A549 (cell line): ENCODE measurements at regions not wholly inside any gene's neighbourhood (a gene's known extent, or its start where the extent isn't known, plus 50 kb on each side); places are given as distances from the start of the nearest gene placed in this dataset.

Source experiments
- ATAC-seq, 2 experiments: fragments of 200-7000 bp in 1 of 2; fragments of >200 bp in 1 of 2; cut with Nextera tagmentation in 1 of 2; cut with Tn5 transposase in 1 of 2; 3 replicates each; pipeline versions ENCODE4 v1.8.0 to v1.9.1; 2018 to 2020; ENCODE audit warnings: mild to moderate bottlenecking in 1 of 2, moderate library complexity in 1 of 2
- CTCF ChIA-PET: fragments of 300-600 bp; sonication (Branson Sonifier 250); formaldehyde crosslinking; extraction: SDS; loops from one replicate; lab custom pipeline; 2021; ENCODE audit warnings: antibody characterized with exemption, inconsistent platforms; lab: Yijun Ruan, JAX
- POLR2A ChIA-PET: fragments of 350-600 bp; formaldehyde crosslinking; extraction: SDS; loops from one replicate; lab custom pipeline; 2021; ENCODE audit warnings: antibody characterized with exemption, inconsistent platforms; lab: Yijun Ruan, JAX
- DNase-seq, 2 experiments: peaks; one replicate each; pipeline versions ENCODE4 v3.0.0 to v3.0.0-alpha.2; 2011 to 2016; ENCODE audit warnings: low read depth in 1 of 2, low spot score in 1 of 2
- FAIRE-seq: peaks from 2 replicates; lab custom pipeline; 2011; peaks lifted over from hg19 to GRCh38; lab: Jason Lieb, UNC
- H3K27ac ChIP-seq, 2 experiments: fragments of >200 bp; sonication (Bioruptor Twin); formaldehyde crosslinking; 3 replicates each; pipeline ENCODE4 v1.5.1; 2016 to 2017
- H3K4me1 ChIP-seq: fragments of >200 bp; sonication (Bioruptor Twin); formaldehyde crosslinking; 3 replicates; pipeline ENCODE4 v1.6.1; 2016
- H3K4me2 ChIP-seq: fragments of >200 bp; sonication (Bioruptor Twin); formaldehyde crosslinking; 3 replicates; pipeline ENCODE4 v1.6.1; 2016
- H3K4me3 ChIP-seq: fragments of >200 bp; sonication (Bioruptor Twin); formaldehyde crosslinking; 3 replicates; pipeline ENCODE4 v1.5.1; 2016
- H3K9me3 ChIP-seq: fragments of >200 bp; sonication (Bioruptor Twin); formaldehyde crosslinking; 3 replicates; pipeline ENCODE4 v1.6.1; 2016
- CBX8 ChIP-seq: fragments of 200-600 bp; sonication (generic); IDR thresholded peaks from 2 replicates; pipeline ENCODE4 v1.6.1; 2016
- CHD4 ChIP-seq: fragments of 200-600 bp; sonication (generic); IDR thresholded peaks from 2 replicates; pipeline ENCODE4 v1.6.1; 2016; ENCODE audit warnings: antibody characterized with exemption, mild to moderate bottlenecking, borderline replicate concordance
- CTCF ChIP-seq: fragments of >200 bp; sonication (Bioruptor Twin); formaldehyde crosslinking; IDR thresholded peaks from 3 replicates; pipeline ENCODE4 v1.5.1; 2016
- FOSB ChIP-seq: fragments of 250-450 bp; sonication (Bioruptor Pico); IDR thresholded peaks from 2 replicates; pipeline ENCODE4 v1.5.0; 2020; ENCODE audit warnings: mild to moderate bottlenecking, moderate library complexity
- FOSL2 ChIP-seq, 2 experiments: fragments of 450-650 bp in 1 of 2; fragments of >200 bp in 1 of 2; sonication (Bioruptor Twin) in 1 of 2; formaldehyde crosslinking; IDR thresholded peaks; 2 replicates each; pipeline versions ENCODE4 v1.5.0 to v1.6.1; 2016 to 2020; ENCODE audit warnings: mild to moderate bottlenecking in 1 of 2, moderate library complexity in 1 of 2
- GATA3 ChIP-seq: IDR thresholded peaks from 2 replicates; pipeline ENCODE4 v1.6.1; 2012; ENCODE audit warnings: borderline replicate concordance
- HDAC2 ChIP-seq: fragments of 200-600 bp; sonication (generic); IDR thresholded peaks from 2 replicates; pipeline ENCODE4 v1.6.1; 2016
- JUNB ChIP-seq: fragments of >200 bp; sonication (Bioruptor Twin); formaldehyde crosslinking; IDR thresholded peaks from 2 replicates; pipeline ENCODE4 v1.6.1; 2016
- KDM1A ChIP-seq: fragments of 200-600 bp; sonication (generic); IDR thresholded peaks from 2 replicates; pipeline ENCODE4 v1.6.1; 2016; ENCODE audit warnings: low read depth, mild to moderate bottlenecking
- MAZ ChIP-seq: fragments of 150-350 bp; IDR thresholded peaks from 2 replicates; pipeline ENCODE4 v1.6.1; 2014; ENCODE audit warnings: antibody characterized with exemption, low read depth, low read length, borderline replicate concordance
- MYC ChIP-seq: IDR thresholded peaks from 2 replicates; pipeline ENCODE4 v1.6.1; 2012; ENCODE audit warnings: mild to moderate bottlenecking, inconsistent platforms, low read length, improper control_type of control experiment, borderline replicate concordance
- NFE2L2 ChIP-seq: fragments of 150-350 bp; conservative IDR thresholded peaks from 2 replicates; pipeline ENCODE4 v1.6.1; 2014; ENCODE audit warnings: low read length
- POLR2A ChIP-seq: IDR thresholded peaks from 2 replicates; pipeline ENCODE4 v1.6.1; 2012; ENCODE audit warnings: mild to moderate bottlenecking, low read length
- RARB ChIP-seq: fragments of 250-450 bp; sonication (Bioruptor Pico); IDR thresholded peaks from 2 replicates; pipeline ENCODE4 v1.8.0; 2021; ENCODE audit warnings: mild to moderate bottlenecking, moderate library complexity
- RFX5 ChIP-seq: fragments of 450-650 bp; IDR thresholded peaks from 2 replicates; pipeline ENCODE4 v1.7.1; 2014; ENCODE audit warnings: antibody characterized with exemption, mild to moderate bottlenecking, moderate library complexity
- USF2 ChIP-seq: fragments of 450-650 bp; IDR thresholded peaks from 2 replicates; pipeline ENCODE4 v1.6.1; 2014; ENCODE audit warnings: antibody characterized with exemption
- WGBS: methylation state at CpG from one replicate; pipeline ENCODE4 v1.1.6; 2017; ENCODE audit errors: missing lambda C conversion rate; 5-methylcytosine and 5-hydroxymethylcytosine counted together
- TF ChIP-seq, protein P1 (sequence below): fragments of 150-350 bp; IDR thresholded peaks from 2 replicates; pipeline ENCODE4 v1.6.1; 2014; ENCODE audit warnings: low read depth, mild to moderate bottlenecking, low read length
- TF ChIP-seq, protein P2 (sequence below): fragments of 200-600 bp; sonication (generic); IDR thresholded peaks from 2 replicates; pipeline ENCODE4 v1.6.1; 2016; ENCODE audit warnings: antibody characterized with exemption, mild to moderate bottlenecking, moderate library complexity
- TF ChIP-seq, protein P3 (sequence below): fragments of 250-450 bp; sonication (Bioruptor Pico); IDR thresholded peaks from 2 replicates; pipeline ENCODE4 v1.5.0; 2021; ENCODE audit warnings: mild to moderate bottlenecking, moderate library complexity, borderline replicate concordance

DNA sequence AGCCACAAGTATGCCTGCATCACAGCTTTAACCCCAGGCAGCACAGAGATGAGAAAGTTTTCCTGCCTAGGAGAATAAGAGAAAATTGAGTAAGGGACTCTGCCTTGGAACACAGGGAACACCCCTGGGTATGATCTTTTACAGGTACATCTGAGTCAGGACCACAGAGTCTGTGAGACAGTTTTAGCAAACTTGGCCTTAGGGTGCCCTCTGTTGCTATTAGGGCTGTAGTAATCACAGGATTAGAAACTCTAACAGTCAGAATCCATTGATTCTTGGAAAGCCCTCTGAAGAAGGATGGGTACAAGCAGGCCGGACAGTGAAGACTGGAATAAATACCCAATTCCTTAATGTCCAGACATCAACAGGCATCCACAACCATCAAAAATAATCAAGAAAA, 989.5 kb upstream of the CDH9 start (continued):
- TF ChIP-seq, protein P1, sequence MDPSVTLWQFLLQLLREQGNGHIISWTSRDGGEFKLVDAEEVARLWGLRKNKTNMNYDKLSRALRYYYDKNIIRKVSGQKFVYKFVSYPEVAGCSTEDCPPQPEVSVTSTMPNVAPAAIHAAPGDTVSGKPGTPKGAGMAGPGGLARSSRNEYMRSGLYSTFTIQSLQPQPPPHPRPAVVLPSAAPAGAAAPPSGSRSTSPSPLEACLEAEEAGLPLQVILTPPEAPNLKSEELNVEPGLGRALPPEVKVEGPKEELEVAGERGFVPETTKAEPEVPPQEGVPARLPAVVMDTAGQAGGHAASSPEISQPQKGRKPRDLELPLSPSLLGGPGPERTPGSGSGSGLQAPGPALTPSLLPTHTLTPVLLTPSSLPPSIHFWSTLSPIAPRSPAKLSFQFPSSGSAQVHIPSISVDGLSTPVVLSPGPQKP: no peak

DNA sequence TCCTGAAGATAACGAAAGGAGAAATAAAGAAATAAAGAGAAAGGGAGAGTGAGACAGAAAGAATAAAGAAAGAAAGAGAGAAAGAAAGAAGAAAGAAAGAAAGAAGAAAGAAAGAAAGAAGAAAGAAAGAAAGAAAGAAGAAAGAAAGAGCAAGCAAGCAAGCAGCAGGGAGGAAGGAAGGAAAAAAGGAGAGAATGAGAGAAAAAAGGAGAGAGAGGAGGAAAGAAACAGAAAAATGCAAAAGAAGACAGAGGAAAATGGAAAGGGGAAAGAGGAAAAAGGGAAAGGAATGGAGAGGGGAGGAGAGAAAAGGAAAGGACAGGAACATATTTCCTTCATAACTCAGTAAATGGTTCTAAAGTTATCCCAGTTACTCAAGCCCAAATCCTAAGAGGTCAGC, 978.8 kb upstream of the CDH9 start:
- H3K27ac ChIP-seq: no peak overlapping the region
- no peak overlapping the region for H3K4me2 ChIP-seq
- H3K4me1 ChIP-seq: no peaks in the 10 kb centered on the region
- H3K4me3 ChIP-seq: no peak overlapping the region
- FAIRE-seq: no peak
- peaks cover 37% of the 10 kb centered on the region for H3K9me3 ChIP-seq
- 37% methylated on average over 1 of the region's 1 CpG for WGBS
- ATAC-seq: no peak
- TF ChIP-seq HDAC2: no peak
- no peak for TF ChIP-seq CHD4
- no peak for TF ChIP-seq RARB (CRISPR knock-in tag)
- no peak for TF ChIP-seq JUNB
- no peak for TF ChIP-seq GATA3
- TF ChIP-seq CBX8: no peak
- no peak for TF ChIP-seq MYC
- no peak for TF ChIP-seq NFE2L2
- TF ChIP-seq, protein P2, sequence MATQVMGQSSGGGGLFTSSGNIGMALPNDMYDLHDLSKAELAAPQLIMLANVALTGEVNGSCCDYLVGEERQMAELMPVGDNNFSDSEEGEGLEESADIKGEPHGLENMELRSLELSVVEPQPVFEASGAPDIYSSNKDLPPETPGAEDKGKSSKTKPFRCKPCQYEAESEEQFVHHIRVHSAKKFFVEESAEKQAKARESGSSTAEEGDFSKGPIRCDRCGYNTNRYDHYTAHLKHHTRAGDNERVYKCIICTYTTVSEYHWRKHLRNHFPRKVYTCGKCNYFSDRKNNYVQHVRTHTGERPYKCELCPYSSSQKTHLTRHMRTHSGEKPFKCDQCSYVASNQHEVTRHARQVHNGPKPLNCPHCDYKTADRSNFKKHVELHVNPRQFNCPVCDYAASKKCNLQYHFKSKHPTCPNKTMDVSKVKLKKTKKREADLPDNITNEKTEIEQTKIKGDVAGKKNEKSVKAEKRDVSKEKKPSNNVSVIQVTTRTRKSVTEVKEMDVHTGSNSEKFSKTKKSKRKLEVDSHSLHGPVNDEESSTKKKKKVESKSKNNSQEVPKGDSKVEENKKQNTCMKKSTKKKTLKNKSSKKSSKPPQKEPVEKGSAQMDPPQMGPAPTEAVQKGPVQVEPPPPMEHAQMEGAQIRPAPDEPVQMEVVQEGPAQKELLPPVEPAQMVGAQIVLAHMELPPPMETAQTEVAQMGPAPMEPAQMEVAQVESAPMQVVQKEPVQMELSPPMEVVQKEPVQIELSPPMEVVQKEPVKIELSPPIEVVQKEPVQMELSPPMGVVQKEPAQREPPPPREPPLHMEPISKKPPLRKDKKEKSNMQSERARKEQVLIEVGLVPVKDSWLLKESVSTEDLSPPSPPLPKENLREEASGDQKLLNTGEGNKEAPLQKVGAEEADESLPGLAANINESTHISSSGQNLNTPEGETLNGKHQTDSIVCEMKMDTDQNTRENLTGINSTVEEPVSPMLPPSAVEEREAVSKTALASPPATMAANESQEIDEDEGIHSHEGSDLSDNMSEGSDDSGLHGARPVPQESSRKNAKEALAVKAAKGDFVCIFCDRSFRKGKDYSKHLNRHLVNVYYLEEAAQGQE: no peak
- TF ChIP-seq, protein P3, sequence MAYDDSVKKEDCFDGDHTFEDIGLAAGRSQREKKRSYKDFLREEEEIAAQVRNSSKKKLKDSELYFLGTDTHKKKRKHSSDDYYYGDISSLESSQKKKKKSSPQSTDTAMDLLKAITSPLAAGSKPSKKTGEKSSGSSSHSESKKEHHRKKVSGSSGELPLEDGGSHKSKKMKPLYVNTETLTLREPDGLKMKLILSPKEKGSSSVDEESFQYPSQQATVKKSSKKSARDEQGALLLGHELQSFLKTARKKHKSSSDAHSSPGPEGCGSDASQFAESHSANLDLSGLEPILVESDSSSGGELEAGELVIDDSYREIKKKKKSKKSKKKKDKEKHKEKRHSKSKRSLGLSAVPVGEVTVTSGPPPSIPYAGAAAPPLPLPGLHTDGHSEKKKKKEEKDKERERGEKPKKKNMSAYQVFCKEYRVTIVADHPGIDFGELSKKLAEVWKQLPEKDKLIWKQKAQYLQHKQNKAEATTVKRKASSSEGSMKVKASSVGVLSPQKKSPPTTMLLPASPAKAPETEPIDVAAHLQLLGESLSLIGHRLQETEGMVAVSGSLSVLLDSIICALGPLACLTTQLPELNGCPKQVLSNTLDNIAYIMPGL (CRISPR knock-in tag): no peak
- TF ChIP-seq FOSL2 (IDR thresholded peaks at IDR 0.05): no peak
- TF ChIP-seq FOSL2 (CRISPR knock-in tag; IDR thresholded peaks at IDR 0.05): no peak
- no peak for TF ChIP-seq CTCF
- no peak for TF ChIP-seq POLR2A
- TF ChIP-seq RFX5: no peak
- no peak for TF ChIP-seq FOSB (CRISPR knock-in tag)
- TF ChIP-seq MAZ: no peak
- no peak for TF ChIP-seq KDM1A
- TF ChIP-seq USF2: no peak
- no peak for DNase-seq
- POLR2A ChIA-PET: no interaction called here
- CTCF ChIA-PET: interaction anchor here (0.7 kb wide), 1 partner anchor 1191 kb away, joined by 3 read pairs; no protein-coding TSS in a partner anchor
